ENCODE measurements at regions not wholly inside any gene's neighbourhood (a gene's known extent, or its start where the extent isn't known, plus 50 kb on each side); places are given as distances from the start of the nearest gene placed in this dataset.

- TF ChIP-seq EZH2phosphoT487 (conservative IDR thresholded peaks at IDR 0.05; ENCODE audit: low read length) (no peak), CTCF (IDR thresholded peaks at IDR 0.05; ENCODE audit: insufficient read depth, low read length, poor library complexity, severe bottlenecking) (no peak)
These were observed 368.6 kb downstream of the EIPR1 start for GRCh38 chr2:3009005-3009404.

Measured in SU-DHL-6 (cell line).